HG03565 (cell line): ENCODE measurements at regions not wholly inside any gene's neighbourhood (a gene's known extent, or its start where the extent isn't known, plus 50 kb on each side); places are given as distances from the start of the nearest gene placed in this dataset.
"Not testable (repeated sequence)": the region's sequence is repeated elsewhere in the genome, so short reads cannot be mapped to it uniquely, and the experiment has no call there.

Source experiments
- ATAC-seq: cut with Tn5 transposase; IDR thresholded peaks from one replicate; pipeline ENCODE4 v1.9.1; 2021; ENCODE audit warnings: mild to moderate bottlenecking, moderate library complexity; ENCODE audit not compliant: unreplicated experiment

GRCh38 chr7:13737563-13737962, 251.9 kb downstream of the ETV1 start:
- ATAC-seq, result no peak

- ATAC-seq, result no peak
These were observed 247.3 kb downstream of the ETV1 start for GRCh38 chr7:13742126-13742525.

- no peak for ATAC-seq
These were observed 246.7 kb downstream of the ETV1 start for GRCh38 chr7:13742811-13743210.

- no peak for ATAC-seq
These were observed 246.2 kb downstream of the ETV1 start for GRCh38 chr7:13743226-13743625.

- ATAC-seq, result no peak
These were observed 243.9 kb downstream of the ETV1 start for GRCh38 chr7:13745530-13745929.

DNA sequence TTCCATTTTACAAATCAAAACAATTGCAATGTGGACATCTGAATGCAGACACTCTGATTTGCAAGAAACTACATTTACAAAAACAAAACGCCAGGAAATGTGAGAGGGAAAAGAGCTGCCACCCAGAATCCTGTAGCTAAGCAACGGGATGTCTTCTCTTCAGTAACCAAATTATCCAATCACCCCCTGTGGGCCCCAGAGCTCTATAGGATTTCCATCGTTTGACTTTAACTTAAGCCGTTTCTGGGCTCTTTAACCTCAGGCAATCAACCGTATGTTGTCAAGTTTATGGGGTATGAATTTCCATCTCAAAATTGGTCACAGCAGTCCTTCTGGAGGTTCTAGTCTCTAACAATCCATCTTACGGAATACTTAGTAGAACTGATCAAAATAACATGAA, 240.5 kb downstream of the ETV1 start:
- ATAC-seq, result no peak

DNA sequence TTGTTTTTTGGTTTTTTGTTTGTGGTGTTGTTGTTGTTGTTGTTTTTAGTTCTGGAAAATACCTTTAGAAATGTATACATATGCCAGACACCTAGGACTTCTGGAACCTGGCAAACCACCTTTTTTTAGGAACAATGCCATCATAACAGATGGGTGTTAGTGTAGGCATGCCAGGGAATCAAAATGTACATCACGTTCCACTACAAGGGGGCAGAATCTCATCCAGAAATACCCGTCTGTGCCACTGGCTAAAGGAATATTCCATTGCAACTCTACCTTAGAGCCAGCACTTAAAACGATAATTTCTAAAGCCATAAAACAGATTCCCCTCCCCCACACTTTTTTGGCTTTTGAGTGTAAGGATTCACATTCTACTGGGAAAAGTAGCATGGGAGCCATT, 239.8 kb downstream of the ETV1 start:
- ATAC-seq, result no peak

- no peak for ATAC-seq
These were observed 237.7 kb downstream of the ETV1 start for GRCh38 chr7:13751766-13752165.

- no peak for ATAC-seq
These were observed 231.6 kb downstream of the ETV1 start for GRCh38 chr7:13757841-13758240.

DNA sequence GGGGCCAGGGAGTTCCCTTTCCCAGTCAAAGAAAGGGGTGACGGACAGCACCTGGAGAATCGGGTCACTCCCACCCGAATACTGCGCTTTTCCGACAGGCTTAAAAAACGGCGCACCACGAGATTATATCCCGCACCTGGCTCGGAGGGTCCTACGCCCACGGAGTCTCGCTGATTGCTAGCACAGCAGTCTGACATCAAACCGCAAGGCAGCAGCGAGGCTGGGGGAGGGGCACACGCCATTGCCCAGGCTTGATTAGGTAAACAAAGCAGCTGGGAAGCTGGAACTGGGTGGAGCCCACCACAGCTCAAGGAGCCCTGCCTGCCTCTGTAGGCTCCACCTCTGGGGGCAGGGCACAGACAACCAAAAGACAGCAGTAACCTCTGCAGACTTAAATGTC, 223.6 kb downstream of the ETV1 start:
- not testable (repeated sequence) for ATAC-seq

DNA sequence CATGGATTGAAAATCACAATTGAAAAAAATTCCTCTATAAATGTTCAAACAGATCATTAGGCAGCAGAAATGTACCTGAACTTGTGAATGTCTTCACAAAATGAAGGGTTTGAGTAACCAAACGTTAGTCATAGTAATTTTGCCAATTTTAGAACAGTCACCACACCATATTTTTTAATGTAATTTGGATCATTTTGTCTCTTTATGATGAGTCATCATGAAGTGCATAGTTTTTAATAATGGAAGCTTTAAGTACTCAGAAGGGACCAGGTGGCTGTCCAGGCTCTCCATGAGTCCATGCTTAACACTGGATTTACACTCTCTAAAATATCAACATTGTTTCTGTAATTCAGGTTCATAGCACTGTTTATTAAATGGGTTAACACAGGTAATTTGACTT, 219.2 kb downstream of the ETV1 start:
- no peak for ATAC-seq

DNA sequence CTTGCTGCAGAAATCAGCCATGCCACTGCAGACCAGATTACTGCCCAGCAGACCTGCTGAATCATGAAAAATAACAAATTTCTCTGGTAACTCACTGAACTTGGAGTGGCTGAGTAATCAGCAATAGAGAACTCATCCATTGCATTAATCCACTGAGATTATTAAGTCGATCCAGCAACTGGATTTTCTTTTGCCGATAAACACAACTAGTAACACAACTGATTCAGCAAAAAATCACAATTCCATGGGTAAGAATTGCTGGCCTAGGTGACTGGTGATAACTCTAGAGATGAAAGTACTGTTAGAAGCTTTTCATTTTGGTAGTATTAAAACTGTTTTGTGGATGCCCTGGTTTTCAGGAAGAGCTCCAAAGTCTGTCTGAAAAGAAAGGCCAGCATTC, 214.5 kb downstream of the ETV1 start:
- no peak for ATAC-seq

DNA sequence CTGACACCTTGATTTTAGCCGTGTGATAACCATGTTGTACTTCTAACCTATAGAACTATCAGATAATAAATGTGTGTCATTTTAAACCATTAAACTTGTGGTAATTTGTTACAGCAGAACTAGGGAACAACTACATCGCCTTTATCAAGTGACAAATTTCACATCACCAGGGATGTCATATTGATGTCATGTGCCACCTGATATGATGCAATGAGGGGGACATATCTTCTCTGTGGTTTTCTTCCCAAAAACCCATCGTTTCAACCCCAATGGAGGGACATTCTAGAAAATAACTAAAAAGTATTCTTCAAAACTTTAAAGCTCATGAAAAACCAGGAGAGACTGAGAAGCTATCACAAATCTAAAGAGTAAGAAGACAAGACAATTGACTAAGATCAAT, 212.2 kb downstream of the ETV1 start:
- no peak for ATAC-seq

- ATAC-seq, result no peak
These were observed 210.5 kb downstream of the ETV1 start for GRCh38 chr7:13778967-13779366.

- no peak for ATAC-seq
These were observed 198.9 kb downstream of the ETV1 start for GRCh38 chr7:13790611-13791010.

DNA sequence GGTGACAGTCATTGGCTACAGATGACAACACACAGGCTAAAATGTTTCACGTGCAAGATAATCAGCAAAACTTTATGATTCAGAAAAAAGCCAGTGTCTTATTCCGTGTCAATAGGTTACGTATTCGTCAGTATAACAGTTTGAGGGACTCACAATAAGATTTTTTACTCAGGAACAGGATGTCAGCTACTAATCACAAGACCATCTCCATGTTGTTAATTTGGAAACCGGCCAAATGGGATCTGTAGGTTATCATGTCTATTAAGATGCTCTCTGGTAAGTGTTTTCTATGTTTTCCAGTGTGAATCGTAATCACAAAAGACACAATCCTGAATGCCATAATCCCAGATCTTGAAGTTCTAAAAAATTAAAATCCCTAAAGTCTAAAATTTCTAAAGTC, 197.3 kb downstream of the ETV1 start:
- ATAC-seq, result no peak

DNA sequence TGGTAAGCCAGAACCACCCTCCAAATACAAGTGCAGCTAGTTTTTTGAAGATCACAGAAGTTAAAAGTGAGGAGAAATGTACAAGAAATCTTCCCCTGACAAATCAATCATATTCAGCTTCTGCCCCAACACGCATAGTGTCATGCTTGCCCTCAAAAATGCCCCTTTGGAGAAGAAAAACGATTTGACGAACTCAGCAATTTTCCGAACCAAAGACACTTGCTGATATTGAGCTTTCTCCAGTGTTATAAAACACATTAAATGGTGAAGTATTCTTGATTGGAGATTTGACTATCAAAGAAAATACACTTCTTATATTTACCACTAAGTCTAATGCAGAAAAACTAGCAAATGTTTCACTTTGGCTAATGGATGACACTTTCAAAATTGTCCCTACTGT, 195.5 kb downstream of the ETV1 start:
- no peak for ATAC-seq

GRCh38 chr7:13794581-13794980, 194.9 kb downstream of the ETV1 start:
- ATAC-seq, result no peak

DNA sequence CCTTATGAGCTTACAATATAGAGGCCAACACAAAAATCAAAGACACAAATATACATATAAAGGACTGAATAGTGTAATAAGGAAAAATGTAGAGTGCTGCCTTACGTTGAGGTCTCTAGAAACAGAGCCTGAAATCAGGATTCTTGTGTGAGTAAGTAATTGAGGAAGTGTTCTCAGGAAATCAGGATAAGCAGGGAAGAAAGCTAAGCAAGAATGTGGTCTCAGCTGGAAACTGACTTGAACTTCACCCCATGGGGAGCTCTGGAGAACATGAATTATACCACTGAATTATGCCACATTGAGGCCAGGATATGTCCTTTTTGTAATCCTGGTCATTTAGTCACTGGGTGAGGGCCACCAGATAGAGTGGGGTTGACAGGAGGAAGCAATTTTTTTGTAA, 191.9 kb downstream of the ETV1 start:
- no peak for ATAC-seq

- no peak for ATAC-seq
These were observed 188.6 kb downstream of the ETV1 start for GRCh38 chr7:13800694-13801448.

GRCh38 chr7:13801669-13802068, 187.8 kb downstream of the ETV1 start:
- no peak for ATAC-seq

GRCh38 chr7:13802651-13803050, 186.8 kb downstream of the ETV1 start:
- no peak for ATAC-seq

GRCh38 chr7:13803134-13803533, 186.3 kb downstream of the ETV1 start:
- ATAC-seq, result no peak
